ENCODE measurements at regions not wholly inside any gene's neighbourhood (a gene's known extent, or its start where the extent isn't known, plus 50 kb on each side); places are given as distances from the start of the nearest gene placed in this dataset.

GRCh38 chr15:85941186-85941855 lies 138.3 kb upstream of the AGBL1 start:
- no peak for DNase-seq (ENCODE audit: low read depth)

GRCh38 chr15:85942632-85943031 lies 137.0 kb upstream of the AGBL1 start:
- no peak for DNase-seq (ENCODE audit: low read depth)

- no peak for DNase-seq (ENCODE audit: low read depth)
Measured at GRCh38 chr15:85943151-85943550, 136.5 kb upstream of the AGBL1 start.

GRCh38 chr15:85943791-85944190 lies 135.9 kb upstream of the AGBL1 start:
- no peak for DNase-seq (ENCODE audit: low read depth)

- DNase-seq (ENCODE audit: low read depth), result no peak
Measured at GRCh38 chr15:85947021-85947420, 132.7 kb upstream of the AGBL1 start.

- DNase-seq (ENCODE audit: low read depth), result no peak
Measured at GRCh38 chr15:85947936-85948335, 131.7 kb upstream of the AGBL1 start.

GRCh38 chr15:85950101-85950500 lies 129.6 kb upstream of the AGBL1 start:
- no peak for DNase-seq (ENCODE audit: low read depth)

GRCh38 chr15:85954586-85954985 lies 125.1 kb upstream of the AGBL1 start:
- no peak for DNase-seq (ENCODE audit: low read depth)

GRCh38 chr15:85955501-85956391 lies 123.9 kb upstream of the AGBL1 start:
- no peak for DNase-seq (ENCODE audit: low read depth)

- no peak for DNase-seq (ENCODE audit: low read depth)
Measured at GRCh38 chr15:85956532-85957275, 123.0 kb upstream of the AGBL1 start.

GRCh38 chr15:85959611-85960010 lies 120.1 kb upstream of the AGBL1 start:
- no peak for DNase-seq (ENCODE audit: low read depth)

GRCh38 chr15:85960381-85960780 lies 119.3 kb upstream of the AGBL1 start:
- no peak for DNase-seq (ENCODE audit: low read depth)

GRCh38 chr15:85961821-85962220 lies 117.8 kb upstream of the AGBL1 start:
- DNase-seq (ENCODE audit: low read depth), result no peak

- no peak for DNase-seq (ENCODE audit: low read depth)
Measured at GRCh38 chr15:85963262-85963760, 116.4 kb upstream of the AGBL1 start.

- no peak for DNase-seq (ENCODE audit: low read depth)
Measured at GRCh38 chr15:85964471-85964870, 115.2 kb upstream of the AGBL1 start.

- no peak for DNase-seq (ENCODE audit: low read depth)
Measured at GRCh38 chr15:85967553-85967952, 112.1 kb upstream of the AGBL1 start.

- DNase-seq (ENCODE audit: low read depth), result no peak
Measured at GRCh38 chr15:85972805-85973540, 106.7 kb upstream of the AGBL1 start.

GRCh38 chr15:85973584-85974347 lies 105.9 kb upstream of the AGBL1 start:
- DNase-seq (ENCODE audit: low read depth), result no peak

GRCh38 chr15:85974348-85974705 lies 105.3 kb upstream of the AGBL1 start:
- no peak for DNase-seq (ENCODE audit: low read depth)

- DNase-seq (ENCODE audit: low read depth), result no peak
Measured at GRCh38 chr15:85974742-85975141, 104.9 kb upstream of the AGBL1 start.

- DNase-seq (ENCODE audit: low read depth), result no peak
Measured at GRCh38 chr15:85976102-85976501, 103.6 kb upstream of the AGBL1 start.
